ENCODE measurements at regions not wholly inside any gene's neighbourhood (a gene's known extent, or its start where the extent isn't known, plus 50 kb on each side); places are given as distances from the start of the nearest gene placed in this dataset.

GRCh38 chr1:163796394-163796821 lies 474.7 kb downstream of the NUF2 start:
- in situ Hi-C loops (cut with HindIII; ENCODE audit: low sequenced_read_pairs): no loop called here

GRCh38 chr1:163797816-163798215 lies 476.1 kb downstream of the NUF2 start:
- in situ Hi-C loops (cut with HindIII; ENCODE audit: low sequenced_read_pairs): no loop called here

- in situ Hi-C loops (cut with HindIII; ENCODE audit: low sequenced_read_pairs): no loop called here
Measured at GRCh38 chr1:163799190-163799805, 477.5 kb downstream of the NUF2 start.

- in situ Hi-C loops (cut with HindIII; ENCODE audit: low sequenced_read_pairs): no loop called here
Measured at GRCh38 chr1:163807331-163808049, 485.7 kb downstream of the NUF2 start.

GRCh38 chr1:163813251-163813650 lies 491.5 kb downstream of the NUF2 start:
- in situ Hi-C loops (cut with HindIII; ENCODE audit: low sequenced_read_pairs): no loop called here

GRCh38 chr1:163820226-163820625 lies 498.5 kb downstream of the NUF2 start:
- in situ Hi-C loops (cut with HindIII; ENCODE audit: low sequenced_read_pairs): no loop called here

- in situ Hi-C loops (cut with HindIII; ENCODE audit: low sequenced_read_pairs): no loop called here
Measured at GRCh38 chr1:163820766-163821165, 499.0 kb downstream of the NUF2 start.

GRCh38 chr1:163821679-163822078 lies 499.9 kb downstream of the NUF2 start:
- in situ Hi-C loops (cut with HindIII; ENCODE audit: low sequenced_read_pairs): no loop called here

GRCh38 chr1:163823017-163823416 lies 501.3 kb downstream of the NUF2 start:
- in situ Hi-C loops (cut with HindIII; ENCODE audit: low sequenced_read_pairs): no loop called here

- in situ Hi-C loops (cut with HindIII; ENCODE audit: low sequenced_read_pairs): no loop called here
Measured at GRCh38 chr1:163824006-163824405, 502.3 kb downstream of the NUF2 start.

GRCh38 chr1:163824490-163824889 lies 502.7 kb downstream of the NUF2 start:
- in situ Hi-C loops (cut with HindIII; ENCODE audit: low sequenced_read_pairs): no loop called here

- in situ Hi-C loops (cut with HindIII; ENCODE audit: low sequenced_read_pairs): no loop called here
Measured at GRCh38 chr1:163826500-163826899, 504.7 kb downstream of the NUF2 start.

GRCh38 chr1:163834778-163835177 lies 513.0 kb downstream of the NUF2 start:
- in situ Hi-C loops (cut with HindIII; ENCODE audit: low sequenced_read_pairs): no loop called here

- in situ Hi-C loops (cut with HindIII; ENCODE audit: low sequenced_read_pairs): no loop called here
Measured at GRCh38 chr1:163836481-163836880, 514.7 kb downstream of the NUF2 start.

GRCh38 chr1:163837206-163837605 lies 515.5 kb downstream of the NUF2 start:
- in situ Hi-C loops (cut with HindIII; ENCODE audit: low sequenced_read_pairs): no loop called here

- in situ Hi-C loops (cut with HindIII; ENCODE audit: low sequenced_read_pairs): no loop called here
Measured at GRCh38 chr1:163842571-163842970, 520.8 kb downstream of the NUF2 start.

- in situ Hi-C loops (cut with HindIII; ENCODE audit: low sequenced_read_pairs): no loop called here
Measured at GRCh38 chr1:163844459-163844858, 522.7 kb downstream of the NUF2 start.

- in situ Hi-C loops (cut with HindIII; ENCODE audit: low sequenced_read_pairs): no loop called here
Measured at GRCh38 chr1:163845279-163845678, 523.5 kb downstream of the NUF2 start.

- in situ Hi-C loops (cut with HindIII; ENCODE audit: low sequenced_read_pairs): no loop called here
Measured at GRCh38 chr1:163863731-163864130, 542.0 kb downstream of the NUF2 start.

- in situ Hi-C loops (cut with HindIII; ENCODE audit: low sequenced_read_pairs): no loop called here
Measured at GRCh38 chr1:163864207-163864606, 542.5 kb downstream of the NUF2 start.

GRCh38 chr1:163866564-163866963 lies 544.8 kb downstream of the NUF2 start:
- in situ Hi-C loops (cut with HindIII; ENCODE audit: low sequenced_read_pairs): no loop called here

- in situ Hi-C loops (cut with HindIII; ENCODE audit: low sequenced_read_pairs): no loop called here
Measured at GRCh38 chr1:163870666-163871065, 548.9 kb downstream of the NUF2 start.

GRCh38 chr1:163872067-163872466 lies 550.3 kb downstream of the NUF2 start:
- in situ Hi-C loops (cut with HindIII; ENCODE audit: low sequenced_read_pairs): no loop called here
